ENCODE measurements at regions not wholly inside any gene's neighbourhood (a gene's known extent, or its start where the extent isn't known, plus 50 kb on each side); places are given as distances from the start of the nearest gene placed in this dataset.

GRCh38 chr6:93745306-93745705, 325.9 kb upstream of the EPHA7 start:
- no peak for TF ChIP-seq CTCF (IDR thresholded peaks at IDR 0.05)
- Mint-ChIP-seq H3K4me3 (ENCODE audit: unreplicated experiment) (no peak overlapping the region), H3K27ac (ENCODE audit: unreplicated experiment) (no peak overlapping the region), H3K27me3 (ENCODE audit: low read depth) (no peaks in the 10 kb centered on the region), H3K4me1 (ENCODE audit: low read depth) (peaks cover 4% of the 10 kb centered on the region), H3K36me3 (ENCODE audit: low read depth) (peaks cover 3% of the 10 kb centered on the region), H3K9me3 (ENCODE audit: low read depth) (peaks cover 21% of the 10 kb centered on the region)
- DNase-seq (ENCODE audit: low spot score), result no peak

GRCh38 chr6:93735099-93735498, 315.7 kb upstream of the EPHA7 start:
- Mint-ChIP-seq H3K9me3 (ENCODE audit: low read depth) (no peaks in the 10 kb centered on the region), H3K36me3 (ENCODE audit: low read depth) (no peaks in the 10 kb centered on the region), H3K4me3 (ENCODE audit: unreplicated experiment) (no peak overlapping the region), H3K4me1 (ENCODE audit: low read depth) (peaks cover 3% of the 10 kb centered on the region), H3K27ac (ENCODE audit: unreplicated experiment) (no peak overlapping the region), H3K27me3 (ENCODE audit: low read depth) (no peaks in the 10 kb centered on the region)
- TF ChIP-seq CTCF (IDR thresholded peaks at IDR 0.05), result no peak
- DNase-seq (ENCODE audit: low spot score), result no peak

- no peaks in the 10 kb centered on the region for H3K9me3 Mint-ChIP-seq (ENCODE audit: low read depth)
- no peaks in the 10 kb centered on the region for H3K36me3 Mint-ChIP-seq (ENCODE audit: low read depth)
- H3K27me3 Mint-ChIP-seq (ENCODE audit: low read depth), result no peaks in the 10 kb centered on the region
- TF ChIP-seq CTCF (IDR thresholded peaks at IDR 0.05), result no peak
- no peak overlapping the region for H3K4me3 Mint-ChIP-seq (ENCODE audit: unreplicated experiment)
- no peak overlapping the region for H3K27ac Mint-ChIP-seq (ENCODE audit: unreplicated experiment)
- H3K4me1 Mint-ChIP-seq (ENCODE audit: low read depth), result peaks cover 3% of the 10 kb centered on the region
- DNase-seq (ENCODE audit: low spot score), result no peak
Measured at GRCh38 chr6:93731306-93731705, 311.9 kb upstream of the EPHA7 start.

GRCh38 chr6:93728150-93728549, 308.8 kb upstream of the EPHA7 start:
- H3K36me3 Mint-ChIP-seq (ENCODE audit: low read depth), result no peaks in the 10 kb centered on the region
- no peaks in the 10 kb centered on the region for H3K9me3 Mint-ChIP-seq (ENCODE audit: low read depth)
- H3K4me1 Mint-ChIP-seq (ENCODE audit: low read depth), result peaks cover 3% of the 10 kb centered on the region
- H3K4me3 Mint-ChIP-seq (ENCODE audit: unreplicated experiment), result no peak overlapping the region
- DNase-seq (ENCODE audit: low spot score), result no peak
- H3K27me3 Mint-ChIP-seq (ENCODE audit: low read depth), result no peaks in the 10 kb centered on the region
- H3K27ac Mint-ChIP-seq (ENCODE audit: unreplicated experiment), result no peak overlapping the region
- no peak for TF ChIP-seq CTCF (IDR thresholded peaks at IDR 0.05)

GRCh38 chr6:93727447-93727846, 308.1 kb upstream of the EPHA7 start:
- H3K36me3 Mint-ChIP-seq (ENCODE audit: low read depth), result no peaks in the 10 kb centered on the region
- peaks cover 7% of the 10 kb centered on the region for H3K4me1 Mint-ChIP-seq (ENCODE audit: low read depth)
- no peak overlapping the region for H3K27ac Mint-ChIP-seq (ENCODE audit: unreplicated experiment)
- H3K9me3 Mint-ChIP-seq (ENCODE audit: low read depth), result no peaks in the 10 kb centered on the region
- no peak for TF ChIP-seq CTCF (IDR thresholded peaks at IDR 0.05)
- no peaks in the 10 kb centered on the region for H3K27me3 Mint-ChIP-seq (ENCODE audit: low read depth)
- H3K4me3 Mint-ChIP-seq (ENCODE audit: unreplicated experiment), result no peak overlapping the region
- DNase-seq (ENCODE audit: low spot score), result no peak

All from chondrocyte (in vitro differentiated cells).